SW 1271 (cell line): ENCODE measurements at regions not wholly inside any gene's neighbourhood (a gene's known extent, or its start where the extent isn't known, plus 50 kb on each side); places are given as distances from the start of the nearest gene placed in this dataset.
"Not testable (repeated sequence)": the region's sequence is repeated elsewhere in the genome, so short reads cannot be mapped to it uniquely, and the experiment has no call there.

Source experiments
- DNase-seq, 2 experiments: peaks; one replicate each; lab custom pipeline; 2025; lab: John Stamatoyannopoulos, UW

- DNase-seq, result no peak
These were observed 52.7 kb upstream of the CRIM1 start for GRCh38 chr2:36302911-36303310.

- no peak for DNase-seq
These were observed 53.7 kb upstream of the CRIM1 start for GRCh38 chr2:36301843-36302242.

- DNase-seq, result no peak
These were observed 54.9 kb upstream of the CRIM1 start for GRCh38 chr2:36300697-36301096.

- DNase-seq, result no peak
These were observed 58.8 kb upstream of the CRIM1 start for GRCh38 chr2:36296798-36297197.

GRCh38 chr2:36294316-36294721 lies 61.3 kb upstream of the CRIM1 start:
- no peak for DNase-seq

- no peak for DNase-seq
These were observed 65.2 kb upstream of the CRIM1 start for GRCh38 chr2:36290306-36290856.

GRCh38 chr2:36289731-36290130 lies 65.8 kb upstream of the CRIM1 start:
- DNase-seq, result no peak

GRCh38 chr2:36287363-36288275 lies 68.0 kb upstream of the CRIM1 start:
- no peak for DNase-seq

- DNase-seq, result not testable (repeated sequence)
These were observed 76.1 kb upstream of the CRIM1 start for GRCh38 chr2:36279506-36279905.

GRCh38 chr2:36277881-36278523 lies 77.6 kb upstream of the CRIM1 start:
- no peak for DNase-seq

GRCh38 chr2:36277146-36277808 lies 78.3 kb upstream of the CRIM1 start:
- DNase-seq, result peak; percentile 4 to 26

GRCh38 chr2:36271266-36271665 lies 84.3 kb upstream of the CRIM1 start:
- no peak for DNase-seq

- no peak for DNase-seq
These were observed 84.8 kb upstream of the CRIM1 start for GRCh38 chr2:36270758-36271157.

- no peak for DNase-seq
These were observed 88.4 kb upstream of the CRIM1 start for GRCh38 chr2:36267194-36267593.

- DNase-seq, result no peak
These were observed 88.9 kb upstream of the CRIM1 start for GRCh38 chr2:36266536-36267121.

- DNase-seq, result no peak
These were observed 93.0 kb upstream of the CRIM1 start for GRCh38 chr2:36262581-36262980.

- no peak for DNase-seq
These were observed 99.7 kb upstream of the CRIM1 start for GRCh38 chr2:36255863-36256262.

GRCh38 chr2:36253086-36253485 lies 102.5 kb upstream of the CRIM1 start:
- no peak for DNase-seq

GRCh38 chr2:36246320-36246990 lies 109.1 kb upstream of the CRIM1 start:
- no peak for DNase-seq

- DNase-seq, result no peak
These were observed 109.9 kb upstream of the CRIM1 start for GRCh38 chr2:36245651-36246050.

GRCh38 chr2:36238106-36238505 lies 117.5 kb upstream of the CRIM1 start:
- DNase-seq, result no peak

- DNase-seq, result no peak
These were observed 119.7 kb upstream of the CRIM1 start for GRCh38 chr2:36235882-36236281.
